ENCODE measurements at regions not wholly inside any gene's neighbourhood (a gene's known extent, or its start where the extent isn't known, plus 50 kb on each side); places are given as distances from the start of the nearest gene placed in this dataset.

DNA sequence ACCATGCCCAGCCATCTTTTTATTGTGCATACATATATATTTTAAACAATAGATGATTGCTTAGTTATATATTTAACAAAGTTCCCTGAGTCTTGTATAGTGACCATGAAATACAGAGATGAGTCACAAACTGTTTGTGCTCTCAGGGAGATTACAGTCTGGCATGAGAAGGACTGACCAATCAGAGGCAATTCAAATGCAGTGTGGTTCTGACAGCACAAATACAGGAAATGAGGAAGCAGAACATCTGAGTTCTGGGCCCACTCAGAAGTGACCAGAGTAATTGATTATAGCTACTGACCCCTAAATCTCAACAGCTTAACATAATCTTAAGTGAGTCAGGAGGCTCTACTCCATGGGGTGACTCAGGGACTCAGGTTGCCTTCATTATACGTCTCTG is 534.5 kb downstream of the OMA1 start (continued):
- TF ChIP-seq, protein P1, sequence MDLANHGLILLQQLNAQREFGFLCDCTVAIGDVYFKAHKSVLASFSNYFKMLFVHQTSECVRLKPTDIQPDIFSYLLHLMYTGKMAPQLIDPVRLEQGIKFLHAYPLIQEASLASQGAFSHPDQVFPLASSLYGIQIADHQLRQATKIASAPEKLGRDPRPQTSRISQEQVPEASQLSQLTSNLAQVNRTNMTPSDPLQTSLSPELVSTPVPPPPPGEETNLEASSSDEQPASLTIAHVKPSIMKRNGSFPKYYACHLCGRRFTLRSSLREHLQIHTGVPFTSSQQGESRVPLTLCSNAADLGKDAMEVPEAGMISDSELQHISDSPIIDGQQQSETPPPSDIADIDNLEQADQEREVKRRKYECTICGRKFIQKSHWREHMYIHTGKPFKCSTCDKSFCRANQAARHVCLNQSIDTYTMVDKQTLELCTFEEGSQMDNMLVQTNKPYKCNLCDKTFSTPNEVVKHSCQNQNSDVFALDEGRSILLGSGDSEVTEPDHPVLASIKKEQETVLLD (IDR thresholded peaks at IDR 0.05): no peak
- TF ChIP-seq, protein P2, sequence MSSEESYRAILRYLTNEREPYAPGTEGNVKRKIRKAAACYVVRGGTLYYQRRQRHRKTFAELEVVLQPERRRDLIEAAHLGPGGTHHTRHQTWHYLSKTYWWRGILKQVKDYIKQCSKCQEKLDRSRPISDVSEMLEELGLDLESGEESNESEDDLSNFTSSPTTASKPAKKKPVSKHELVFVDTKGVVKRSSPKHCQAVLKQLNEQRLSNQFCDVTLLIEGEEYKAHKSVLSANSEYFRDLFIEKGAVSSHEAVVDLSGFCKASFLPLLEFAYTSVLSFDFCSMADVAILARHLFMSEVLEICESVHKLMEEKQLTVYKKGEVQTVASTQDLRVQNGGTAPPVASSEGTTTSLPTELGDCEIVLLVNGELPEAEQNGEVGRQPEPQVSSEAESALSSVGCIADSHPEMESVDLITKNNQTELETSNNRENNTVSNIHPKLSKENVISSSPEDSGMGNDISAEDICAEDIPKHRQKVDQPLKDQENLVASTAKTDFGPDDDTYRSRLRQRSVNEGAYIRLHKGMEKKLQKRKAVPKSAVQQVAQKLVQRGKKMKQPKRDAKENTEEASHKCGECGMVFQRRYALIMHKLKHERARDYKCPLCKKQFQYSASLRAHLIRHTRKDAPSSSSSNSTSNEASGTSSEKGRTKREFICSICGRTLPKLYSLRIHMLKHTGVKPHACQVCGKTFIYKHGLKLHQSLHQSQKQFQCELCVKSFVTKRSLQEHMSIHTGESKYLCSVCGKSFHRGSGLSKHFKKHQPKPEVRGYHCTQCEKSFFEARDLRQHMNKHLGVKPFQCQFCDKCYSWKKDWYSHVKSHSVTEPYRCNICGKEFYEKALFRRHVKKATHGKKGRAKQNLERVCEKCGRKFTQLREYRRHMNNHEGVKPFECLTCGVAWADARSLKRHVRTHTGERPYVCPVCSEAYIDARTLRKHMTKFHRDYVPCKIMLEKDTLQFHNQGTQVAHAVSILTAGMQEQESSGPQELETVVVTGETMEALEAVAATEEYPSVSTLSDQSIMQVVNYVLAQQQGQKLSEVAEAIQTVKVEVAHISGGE (CRISPR knock-in tag; IDR thresholded peaks at IDR 0.05): no peak
- TF ChIP-seq MEIS2 (IDR thresholded peaks at IDR 0.05; ENCODE audit: partially characterized antibody): no peak
- TF ChIP-seq KDM4B (IDR thresholded peaks at IDR 0.05; ENCODE audit: borderline replicate concordance in 2 of 2, low read depth in 1 of 2): no peak
- no peak for TF ChIP-seq LARP7 (IDR thresholded peaks at IDR 0.05)
- TF ChIP-seq, protein P3, sequence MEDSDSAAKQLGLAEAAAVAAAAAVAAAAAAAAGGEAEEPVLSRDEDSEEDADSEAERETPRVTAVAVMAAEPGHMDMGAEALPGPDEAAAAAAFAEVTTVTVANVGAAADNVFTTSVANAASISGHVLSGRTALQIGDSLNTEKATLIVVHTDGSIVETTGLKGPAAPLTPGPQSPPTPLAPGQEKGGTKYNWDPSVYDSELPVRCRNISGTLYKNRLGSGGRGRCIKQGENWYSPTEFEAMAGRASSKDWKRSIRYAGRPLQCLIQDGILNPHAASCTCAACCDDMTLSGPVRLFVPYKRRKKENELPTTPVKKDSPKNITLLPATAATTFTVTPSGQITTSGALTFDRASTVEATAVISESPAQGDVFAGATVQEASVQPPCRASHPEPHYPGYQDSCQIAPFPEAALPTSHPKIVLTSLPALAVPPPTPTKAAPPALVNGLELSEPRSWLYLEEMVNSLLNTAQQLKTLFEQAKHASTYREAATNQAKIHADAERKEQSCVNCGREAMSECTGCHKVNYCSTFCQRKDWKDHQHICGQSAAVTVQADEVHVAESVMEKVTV (CRISPR knock-in tag; IDR thresholded peaks at IDR 0.05): no peak

Data from K562 (cell line).